SK-N-SH treated with all-trans-retinoic acid at 6 μM for 48 hours (cell line): ENCODE measurements at regions not wholly inside any gene's neighbourhood (a gene's known extent, or its start where the extent isn't known, plus 50 kb on each side); places are given as distances from the start of the nearest gene placed in this dataset.
"Not testable (repeated sequence)": the region's sequence is repeated elsewhere in the genome, so short reads cannot be mapped to it uniquely, and the experiment has no call there.

Source experiments
- ATAC-seq: fragments of 200-7000 bp; cut with Tn5 transposase; 3 replicates; pipeline ENCODE4 v1.9.1; 2020; ENCODE audit warnings: mild to moderate bottlenecking, moderate library complexity
- BACH2 ChIP-seq: fragments of 250-450 bp; sonication (Bioruptor Pico); IDR thresholded peaks from 2 replicates; pipeline ENCODE4 v1.9.0; 2021; ENCODE audit warnings: mild to moderate bottlenecking, borderline replicate concordance
- CSDC2 ChIP-seq: fragments of 250-450 bp; sonication (Bioruptor Pico); IDR thresholded peaks from 2 replicates; pipeline ENCODE4 v1.5.0; 2020; ENCODE audit warnings: mild to moderate bottlenecking, moderate library complexity
- ESRRG ChIP-seq: fragments of 250-450 bp; sonication (Bioruptor Pico); IDR thresholded peaks from 2 replicates; pipeline ENCODE4 v1.6.1; 2021; ENCODE audit warnings: mild to moderate bottlenecking
- ISL1 ChIP-seq: fragments of 250-450 bp; sonication (Bioruptor Pico); IDR thresholded peaks from 2 replicates; pipeline ENCODE4 v2.1.2; 2022; ENCODE audit warnings: mild to moderate bottlenecking, moderate library complexity
- OSR1 ChIP-seq: fragments of 250-450 bp; sonication (Bioruptor Pico); IDR thresholded peaks from 2 replicates; pipeline ENCODE4 v1.8.0; 2022; ENCODE audit warnings: moderate library complexity, mild to moderate bottlenecking, inconsistent platforms
- PPARA ChIP-seq: fragments of 250-450 bp; sonication (Bioruptor Pico); IDR thresholded peaks from 2 replicates; pipeline ENCODE4 v1.5.0; 2020; ENCODE audit warnings: mild to moderate bottlenecking, borderline replicate concordance
- RARB ChIP-seq: fragments of 250-450 bp; sonication (Bioruptor Pico); IDR thresholded peaks from 2 replicates; pipeline ENCODE4 v1.8.0; 2021; ENCODE audit warnings: mild to moderate bottlenecking, moderate library complexity
- SNAI2 ChIP-seq: fragments of 250-450 bp; sonication (Bioruptor Pico); IDR thresholded peaks from 2 replicates; pipeline ENCODE4 v1.5.0; 2020; ENCODE audit warnings: mild to moderate bottlenecking, moderate library complexity
- TCF4 ChIP-seq: fragments of 250-450 bp; sonication (Bioruptor Pico); IDR thresholded peaks from 2 replicates; pipeline ENCODE4 v1.8.0; 2021; ENCODE audit warnings: mild to moderate bottlenecking, moderate library complexity, borderline replicate concordance
- ZC3H10 ChIP-seq: fragments of 250-450 bp; sonication (Bioruptor Pico); IDR thresholded peaks from 2 replicates; pipeline ENCODE4 v1.5.1; 2021; ENCODE audit warnings: mild to moderate bottlenecking, moderate library complexity
- ZFP3 ChIP-seq: fragments of 250-450 bp; sonication (Bioruptor Pico); IDR thresholded peaks from 2 replicates; pipeline ENCODE4 v1.5.0; 2020; ENCODE audit warnings: mild to moderate bottlenecking, moderate library complexity
- ZFP30 ChIP-seq: fragments of 450-650 bp; formaldehyde crosslinking; IDR thresholded peaks from 2 replicates; pipeline ENCODE4 v1.5.0; 2022; ENCODE audit warnings: mild to moderate bottlenecking, moderate library complexity
- ZNF8 ChIP-seq: fragments of 450-650 bp; formaldehyde crosslinking; IDR thresholded peaks from 2 replicates; pipeline ENCODE4 v1.5.0; 2020; ENCODE audit warnings: mild to moderate bottlenecking, moderate library complexity
- TF ChIP-seq, protein P1 (sequence below): fragments of 250-450 bp; sonication (Bioruptor Pico); IDR thresholded peaks from 2 replicates; pipeline ENCODE4 v1.8.0; 2020; ENCODE audit warnings: mild to moderate bottlenecking, moderate library complexity, borderline replicate concordance
- TF ChIP-seq, protein P2 (sequence below): fragments of 250-450 bp; sonication (Bioruptor Pico); IDR thresholded peaks from 2 replicates; pipeline ENCODE4 v1.5.0; 2020; ENCODE audit warnings: mild to moderate bottlenecking, moderate library complexity
- TF ChIP-seq, protein P3 (sequence below): fragments of 250-450 bp; sonication (Bioruptor Pico); IDR thresholded peaks from 2 replicates; pipeline ENCODE4 v1.8.0; 2021; ENCODE audit warnings: low read depth, mild to moderate bottlenecking, moderate library complexity, borderline replicate concordance
- TF ChIP-seq, protein P4 (sequence below): fragments of 250-450 bp; sonication (Bioruptor Pico); IDR thresholded peaks from 2 replicates; pipeline ENCODE4 v1.5.1; 2021; ENCODE audit warnings: mild to moderate bottlenecking, moderate library complexity
- TF ChIP-seq, protein P5 (sequence below): fragments of 250-450 bp; sonication (Bioruptor Pico); IDR thresholded peaks from 2 replicates; pipeline ENCODE4 v1.5.1; 2020; ENCODE audit warnings: low read depth, mild to moderate bottlenecking, moderate library complexity

DNA sequence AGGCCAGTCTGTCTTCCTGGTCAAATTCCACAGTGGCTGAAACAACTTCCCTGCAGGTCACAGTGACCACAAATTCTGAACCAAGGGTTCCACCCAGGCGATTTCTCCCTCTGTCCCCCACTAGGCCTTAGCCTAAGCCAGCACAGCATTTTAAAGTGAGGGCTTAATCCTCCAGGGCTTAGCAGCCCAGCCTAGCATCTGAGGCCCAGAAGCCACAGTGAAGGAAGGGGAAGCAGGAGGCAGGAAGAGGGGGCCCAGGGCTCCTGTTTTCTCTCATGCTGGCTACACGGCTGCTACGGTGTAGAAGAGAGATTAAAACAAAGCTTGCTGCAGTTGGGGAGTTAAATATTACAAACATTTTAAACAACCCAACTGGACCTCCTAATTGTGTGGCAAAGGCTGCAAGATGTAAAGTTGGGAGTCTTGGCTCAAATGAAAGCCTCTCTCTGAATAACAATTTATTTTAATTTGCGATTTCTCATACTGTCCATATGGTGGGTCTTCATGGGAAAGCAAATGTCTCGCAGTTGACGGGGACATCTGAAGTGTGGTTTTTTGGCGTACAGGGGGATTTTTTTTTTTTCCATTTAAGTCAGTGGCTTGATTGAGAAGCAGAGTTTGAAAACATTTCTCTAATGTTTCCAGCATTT is 170.8 kb upstream of the RAI2 start (continued):
- no peak for TF ChIP-seq TCF4 (CRISPR knock-in tag)
- TF ChIP-seq, protein P1, sequence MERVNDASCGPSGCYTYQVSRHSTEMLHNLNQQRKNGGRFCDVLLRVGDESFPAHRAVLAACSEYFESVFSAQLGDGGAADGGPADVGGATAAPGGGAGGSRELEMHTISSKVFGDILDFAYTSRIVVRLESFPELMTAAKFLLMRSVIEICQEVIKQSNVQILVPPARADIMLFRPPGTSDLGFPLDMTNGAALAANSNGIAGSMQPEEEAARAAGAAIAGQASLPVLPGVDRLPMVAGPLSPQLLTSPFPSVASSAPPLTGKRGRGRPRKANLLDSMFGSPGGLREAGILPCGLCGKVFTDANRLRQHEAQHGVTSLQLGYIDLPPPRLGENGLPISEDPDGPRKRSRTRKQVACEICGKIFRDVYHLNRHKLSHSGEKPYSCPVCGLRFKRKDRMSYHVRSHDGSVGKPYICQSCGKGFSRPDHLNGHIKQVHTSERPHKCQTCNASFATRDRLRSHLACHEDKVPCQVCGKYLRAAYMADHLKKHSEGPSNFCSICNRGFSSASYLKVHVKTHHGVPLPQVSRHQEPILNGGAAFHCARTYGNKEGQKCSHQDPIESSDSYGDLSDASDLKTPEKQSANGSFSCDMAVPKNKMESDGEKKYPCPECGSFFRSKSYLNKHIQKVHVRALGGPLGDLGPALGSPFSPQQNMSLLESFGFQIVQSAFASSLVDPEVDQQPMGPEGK (CRISPR knock-in tag), result no peak

DNA sequence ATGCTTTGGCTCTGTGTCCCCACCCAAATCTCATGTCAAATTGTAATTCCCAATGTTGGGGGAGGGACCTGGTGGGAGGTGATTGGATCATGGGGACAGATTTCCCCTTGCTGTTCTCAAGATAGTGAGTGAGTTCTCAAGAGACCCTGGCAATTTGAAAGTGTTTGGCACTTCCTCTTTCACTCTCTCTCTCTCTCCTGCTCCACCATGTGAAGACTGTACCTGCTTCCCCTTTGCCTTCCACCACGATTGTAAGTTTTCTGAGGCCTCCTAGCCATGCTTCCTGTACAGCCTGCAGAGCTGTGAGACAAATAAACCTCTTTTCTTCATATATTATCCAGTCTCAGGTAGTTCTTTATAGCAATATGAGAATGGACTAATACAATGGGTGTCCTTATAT is 169.6 kb upstream of the RAI2 start:
- ATAC-seq, result not testable (repeated sequence)

DNA sequence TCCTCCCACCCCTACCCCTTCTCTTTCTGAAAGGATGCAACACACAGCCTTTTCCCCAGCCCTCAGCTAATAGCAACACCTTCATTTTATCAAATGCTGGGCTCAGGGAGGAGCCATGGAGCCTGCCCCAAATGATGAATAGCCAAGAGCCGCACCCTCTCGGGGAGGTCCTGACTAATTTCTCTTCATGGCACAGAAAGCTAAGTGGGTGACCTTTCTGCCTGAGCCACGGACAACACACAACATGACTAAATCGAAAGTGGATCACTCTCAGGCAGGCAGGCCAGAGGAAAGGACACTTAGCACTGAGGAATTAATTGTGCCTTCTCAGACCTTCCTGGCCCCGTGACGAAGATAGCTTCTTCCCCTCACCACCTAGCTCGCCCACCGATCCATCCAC is 165.1 kb upstream of the RAI2 start:
- TF ChIP-seq, protein P2, sequence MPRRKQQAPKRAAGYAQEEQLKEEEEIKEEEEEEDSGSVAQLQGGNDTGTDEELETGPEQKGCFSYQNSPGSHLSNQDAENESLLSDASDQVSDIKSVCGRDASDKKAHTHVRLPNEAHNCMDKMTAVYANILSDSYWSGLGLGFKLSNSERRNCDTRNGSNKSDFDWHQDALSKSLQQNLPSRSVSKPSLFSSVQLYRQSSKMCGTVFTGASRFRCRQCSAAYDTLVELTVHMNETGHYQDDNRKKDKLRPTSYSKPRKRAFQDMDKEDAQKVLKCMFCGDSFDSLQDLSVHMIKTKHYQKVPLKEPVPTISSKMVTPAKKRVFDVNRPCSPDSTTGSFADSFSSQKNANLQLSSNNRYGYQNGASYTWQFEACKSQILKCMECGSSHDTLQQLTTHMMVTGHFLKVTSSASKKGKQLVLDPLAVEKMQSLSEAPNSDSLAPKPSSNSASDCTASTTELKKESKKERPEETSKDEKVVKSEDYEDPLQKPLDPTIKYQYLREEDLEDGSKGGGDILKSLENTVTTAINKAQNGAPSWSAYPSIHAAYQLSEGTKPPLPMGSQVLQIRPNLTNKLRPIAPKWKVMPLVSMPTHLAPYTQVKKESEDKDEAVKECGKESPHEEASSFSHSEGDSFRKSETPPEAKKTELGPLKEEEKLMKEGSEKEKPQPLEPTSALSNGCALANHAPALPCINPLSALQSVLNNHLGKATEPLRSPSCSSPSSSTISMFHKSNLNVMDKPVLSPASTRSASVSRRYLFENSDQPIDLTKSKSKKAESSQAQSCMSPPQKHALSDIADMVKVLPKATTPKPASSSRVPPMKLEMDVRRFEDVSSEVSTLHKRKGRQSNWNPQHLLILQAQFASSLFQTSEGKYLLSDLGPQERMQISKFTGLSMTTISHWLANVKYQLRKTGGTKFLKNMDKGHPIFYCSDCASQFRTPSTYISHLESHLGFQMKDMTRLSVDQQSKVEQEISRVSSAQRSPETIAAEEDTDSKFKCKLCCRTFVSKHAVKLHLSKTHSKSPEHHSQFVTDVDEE (CRISPR knock-in tag), result no peak
- TF ChIP-seq ZC3H10 (CRISPR knock-in tag) (no peak), ZFP30 (CRISPR knock-in tag) (no peak), BACH2 (CRISPR knock-in tag) (no peak), ZNF8 (CRISPR knock-in tag) (no peak), ESRRG (CRISPR knock-in tag) (no peak), CSDC2 (CRISPR knock-in tag) (no peak), ISL1 (no peak), TCF4 (CRISPR knock-in tag) (no peak)
- TF ChIP-seq, protein P3, sequence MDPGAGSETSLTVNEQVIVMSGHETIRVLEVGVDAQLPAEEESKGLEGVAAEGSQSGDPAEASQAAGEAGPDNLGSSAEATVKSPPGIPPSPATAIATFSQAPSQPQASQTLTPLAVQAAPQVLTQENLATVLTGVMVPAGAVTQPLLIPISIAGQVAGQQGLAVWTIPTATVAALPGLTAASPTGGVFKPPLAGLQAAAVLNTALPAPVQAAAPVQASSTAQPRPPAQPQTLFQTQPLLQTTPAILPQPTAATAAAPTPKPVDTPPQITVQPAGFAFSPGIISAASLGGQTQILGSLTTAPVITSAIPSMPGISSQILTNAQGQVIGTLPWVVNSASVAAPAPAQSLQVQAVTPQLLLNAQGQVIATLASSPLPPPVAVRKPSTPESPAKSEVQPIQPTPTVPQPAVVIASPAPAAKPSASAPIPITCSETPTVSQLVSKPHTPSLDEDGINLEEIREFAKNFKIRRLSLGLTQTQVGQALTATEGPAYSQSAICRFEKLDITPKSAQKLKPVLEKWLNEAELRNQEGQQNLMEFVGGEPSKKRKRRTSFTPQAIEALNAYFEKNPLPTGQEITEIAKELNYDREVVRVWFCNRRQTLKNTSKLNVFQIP (CRISPR knock-in tag), result no peak
- TF ChIP-seq, protein P4, sequence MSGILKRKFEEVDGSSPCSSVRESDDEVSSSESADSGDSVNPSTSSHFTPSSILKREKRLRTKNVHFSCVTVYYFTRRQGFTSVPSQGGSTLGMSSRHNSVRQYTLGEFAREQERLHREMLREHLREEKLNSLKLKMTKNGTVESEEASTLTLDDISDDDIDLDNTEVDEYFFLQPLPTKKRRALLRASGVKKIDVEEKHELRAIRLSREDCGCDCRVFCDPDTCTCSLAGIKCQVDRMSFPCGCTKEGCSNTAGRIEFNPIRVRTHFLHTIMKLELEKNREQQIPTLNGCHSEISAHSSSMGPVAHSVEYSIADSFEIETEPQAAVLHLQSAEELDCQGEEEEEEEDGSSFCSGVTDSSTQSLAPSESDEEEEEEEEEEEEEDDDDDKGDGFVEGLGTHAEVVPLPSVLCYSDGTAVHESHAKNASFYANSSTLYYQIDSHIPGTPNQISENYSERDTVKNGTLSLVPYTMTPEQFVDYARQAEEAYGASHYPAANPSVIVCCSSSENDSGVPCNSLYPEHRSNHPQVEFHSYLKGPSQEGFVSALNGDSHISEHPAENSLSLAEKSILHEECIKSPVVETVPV, result no peak
- no peak for ATAC-seq

DNA sequence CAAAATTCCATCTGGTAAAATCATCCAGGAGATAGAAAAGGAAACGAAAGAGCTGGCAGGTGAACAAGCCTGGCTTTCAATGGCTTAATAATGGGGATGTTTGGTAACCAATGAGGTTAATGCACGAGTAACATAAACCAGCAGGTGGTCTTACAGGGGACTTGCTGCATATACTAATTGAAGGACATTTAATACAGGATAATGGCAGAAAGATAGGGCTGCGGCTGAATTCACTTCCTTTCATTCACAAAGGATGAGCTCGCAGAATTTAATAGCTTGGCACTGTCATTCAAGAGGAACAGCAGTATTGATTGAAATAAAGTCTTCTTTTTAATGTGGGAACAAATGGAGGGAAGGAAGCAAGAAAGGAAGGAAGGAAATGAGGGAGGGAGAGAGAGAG is 156.3 kb upstream of the RAI2 start:
- no peak for ATAC-seq
- TF ChIP-seq ZFP3 (no peak), TCF4 (CRISPR knock-in tag) (no peak), OSR1 (CRISPR knock-in tag) (no peak), PPARA (CRISPR knock-in tag) (no peak), RARB (CRISPR knock-in tag) (no peak), ZNF8 (CRISPR knock-in tag) (no peak), SNAI2 (no peak)
- TF ChIP-seq, protein P5, sequence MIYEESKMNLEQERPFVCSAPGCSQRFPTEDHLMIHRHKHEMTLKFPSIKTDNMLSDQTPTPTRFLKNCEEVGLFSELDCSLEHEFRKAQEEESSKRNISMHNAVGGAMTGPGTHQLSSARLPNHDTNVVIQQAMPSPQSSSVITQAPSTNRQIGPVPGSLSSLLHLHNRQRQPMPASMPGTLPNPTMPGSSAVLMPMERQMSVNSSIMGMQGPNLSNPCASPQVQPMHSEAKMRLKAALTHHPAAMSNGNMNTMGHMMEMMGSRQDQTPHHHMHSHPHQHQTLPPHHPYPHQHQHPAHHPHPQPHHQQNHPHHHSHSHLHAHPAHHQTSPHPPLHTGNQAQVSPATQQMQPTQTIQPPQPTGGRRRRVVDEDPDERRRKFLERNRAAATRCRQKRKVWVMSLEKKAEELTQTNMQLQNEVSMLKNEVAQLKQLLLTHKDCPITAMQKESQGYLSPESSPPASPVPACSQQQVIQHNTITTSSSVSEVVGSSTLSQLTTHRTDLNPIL (CRISPR knock-in tag), result no peak
- TF ChIP-seq, protein P4, result no peak
- TF ChIP-seq, protein P2 (CRISPR knock-in tag), result no peak
